CD4-positive, alpha-beta memory T cell (primary cell): ENCODE measurements at regions not wholly inside any gene's neighbourhood (a gene's known extent, or its start where the extent isn't known, plus 50 kb on each side); places are given as distances from the start of the nearest gene placed in this dataset.
"Not testable (repeated sequence)": the region's sequence is repeated elsewhere in the genome, so short reads cannot be mapped to it uniquely, and the experiment has no call there.

Source experiments
- CTCF ChIA-PET: fragments of 350-600 bp; sonication (Branson Sonifier 250); formaldehyde crosslinking; loops from one replicate; lab custom pipeline; 2021; ENCODE audit warnings: inconsistent platforms; ENCODE audit not compliant: partially characterized antibody; lab: Charles Lee
- POLR2A ChIA-PET: fragments of 350-600 bp; sonication (Branson Sonifier 250); formaldehyde crosslinking; loops from one replicate; lab custom pipeline; 2021; ENCODE audit not compliant: partially characterized antibody; lab: Charles Lee
- DNase-seq, 5 donors: peaks; one replicate each; pipeline versions ENCODE4 v3.0.0 to v3.0.0-alpha.2; 2020 to 2022; ENCODE audit warnings: mixed read lengths in 1 of 5
- H3K27ac ChIP-seq: one replicate; pipeline ENCODE4 v1.7.0; 2013; ENCODE audit warnings: low read depth, low read length
- H3K27me3 ChIP-seq: 2 replicates; pipeline ENCODE4 v1.7.0; 2013; ENCODE audit warnings: mild to moderate bottlenecking, low read length, moderate library complexity; ENCODE audit not compliant: insufficient read depth
- H3K36me3 ChIP-seq: 2 replicates; pipeline ENCODE4 v1.7.0; 2013; ENCODE audit warnings: mild to moderate bottlenecking, low read length, moderate library complexity; ENCODE audit not compliant: insufficient read depth
- H3K4me1 ChIP-seq: 2 replicates; pipeline ENCODE4 v1.7.0; 2013; ENCODE audit warnings: mild to moderate bottlenecking, low read length, moderate library complexity; ENCODE audit not compliant: insufficient read depth
- H3K4me3 ChIP-seq, 2 donors: one replicate each; pipeline ENCODE4 v1.7.0; 2013; ENCODE audit warnings: low read length in 2 of 2, mild to moderate bottlenecking in 1 of 2
- H3K9me3 ChIP-seq, 2 donors: one replicate each; pipeline ENCODE4 v1.7.0; 2013; ENCODE audit warnings: low read length in 2 of 2, control low read depth in 1 of 2; ENCODE audit not compliant: control insufficient read depth in 1 of 2
- H3K27ac Mint-ChIP-seq, 7 donors: one replicate each; pipeline ENCODE4 v1.8.0; 2020 to 2021; ENCODE audit warnings: mixed read lengths in 7 of 7, mild to moderate bottlenecking in 6 of 7, inconsistent platforms in 3 of 7, moderate library complexity in 3 of 7
- H3K27me3 Mint-ChIP-seq, 2 donors: one replicate each; pipeline ENCODE4 v1.8.0; 2020 to 2021; ENCODE audit warnings: mixed read lengths in 2 of 2
- H3K36me3 Mint-ChIP-seq, 2 donors: one replicate each; pipeline ENCODE4 v1.8.0; 2020 to 2021; ENCODE audit warnings: mixed read lengths in 2 of 2, inconsistent platforms in 1 of 2, mild to moderate bottlenecking in 1 of 2
- H3K4me1 Mint-ChIP-seq, 4 donors: one replicate each; pipeline ENCODE4 v1.8.0; 2020 to 2021; ENCODE audit warnings: mixed read lengths in 4 of 4, mild to moderate bottlenecking in 1 of 4
- H3K4me3 Mint-ChIP-seq, 8 donors: one replicate each; pipeline ENCODE4 v1.8.0; 2020 to 2021; ENCODE audit warnings: mixed read lengths in 8 of 8, mild to moderate bottlenecking in 7 of 8, moderate library complexity in 6 of 8, inconsistent platforms in 3 of 8
- H3K9me3 Mint-ChIP-seq, 8 donors: one replicate each; pipeline ENCODE4 v1.8.0; 2020 to 2021; ENCODE audit warnings: mixed read lengths in 8 of 8, mild to moderate bottlenecking in 5 of 8, inconsistent platforms in 3 of 8, moderate library complexity in 1 of 8
- intact Hi-C: fragments of 100-400 bp; cut with micrococcal nuclease; formaldehyde crosslinking; loops from one replicate; pipeline ENCODE4 v1.15.1; 2023

- Mint-ChIP-seq H3K4me3 (no peak overlapping the region), H3K4me1 (no peaks in the 10 kb centered on the region), H3K27ac (no peak overlapping the region), H3K27me3 (no peaks in the 10 kb centered on the region), H3K36me3 (no peaks in the 10 kb centered on the region), H3K9me3 (peaks cover 4 to 22% (median 14%) of the 10 kb centered on the region in 8 donors)
- H3K27me3 ChIP-seq, result no peaks in the 10 kb centered on the region
- DNase-seq, result no peak
- no peaks in the 10 kb centered on the region for H3K9me3 ChIP-seq
- intact Hi-C loops, result no loop called here
- ChIA-PET POLR2A (no interaction called here), CTCF (no interaction called here)
- H3K4me1 ChIP-seq, result no peaks in the 10 kb centered on the region
- no peak overlapping the region for H3K4me3 ChIP-seq
- no peak overlapping the region for H3K27ac ChIP-seq
- no peaks in the 10 kb centered on the region for H3K36me3 ChIP-seq
These were observed 233.6 kb downstream of the TRIML1 start for GRCh38 chr4:188372829-188373228.

GRCh38 chr4:188374871-188375270 lies 235.6 kb downstream of the TRIML1 start:
- Histone ChIP-seq H3K4me3 (no peak overlapping the region), H3K27ac (no peak overlapping the region), H3K4me1 (no peaks in the 10 kb centered on the region), H3K27me3 (no peaks in the 10 kb centered on the region), H3K36me3 (no peaks in the 10 kb centered on the region), H3K9me3 (no peaks in the 10 kb centered on the region)
- H3K9me3 Mint-ChIP-seq, result peaks cover 4 to 27% (median 19%) of the 10 kb centered on the region in 8 donors
- intact Hi-C loops, result no loop called here
- ChIA-PET CTCF (no interaction called here), POLR2A (no interaction called here)
- H3K27ac Mint-ChIP-seq, result no peak overlapping the region
- no peak overlapping the region for H3K4me3 Mint-ChIP-seq
- H3K36me3 Mint-ChIP-seq, result no peaks in the 10 kb centered on the region
- H3K4me1 Mint-ChIP-seq, result no peaks in the 10 kb centered on the region
- H3K27me3 Mint-ChIP-seq, result no peaks in the 10 kb centered on the region
- DNase-seq, result no peak

- ChIA-PET CTCF (no interaction called here), POLR2A (no interaction called here)
- Mint-ChIP-seq H3K27ac (no peak overlapping the region), H3K9me3 (peaks cover 6 to 31% (median 20%) of the 10 kb centered on the region in 8 donors), H3K4me1 (no peaks in the 10 kb centered on the region), H3K27me3 (no peaks in the 10 kb centered on the region), H3K4me3 (no peak overlapping the region), H3K36me3 (peaks cover 0 to 2% of the 10 kb centered on the region in 2 donors)
- H3K9me3 ChIP-seq, result no peaks in the 10 kb centered on the region
- DNase-seq, result no peak
- no peaks in the 10 kb centered on the region for H3K27me3 ChIP-seq
- H3K4me3 ChIP-seq, result no peak overlapping the region
- intact Hi-C loops, result no loop called here
- H3K4me1 ChIP-seq, result no peaks in the 10 kb centered on the region
- no peaks in the 10 kb centered on the region for H3K36me3 ChIP-seq
- H3K27ac ChIP-seq, result no peak overlapping the region
These were observed 238.6 kb downstream of the TRIML1 start for GRCh38 chr4:188377816-188378215.

- DNase-seq, result no peak
- no peak overlapping the region for H3K4me3 ChIP-seq
- no peak overlapping the region for H3K4me3 Mint-ChIP-seq
- H3K9me3 Mint-ChIP-seq, result peaks cover 7 to 29% (median 20%) of the 10 kb centered on the region in 8 donors
- no peaks in the 10 kb centered on the region for H3K4me1 Mint-ChIP-seq
- no peak overlapping the region for H3K27ac ChIP-seq
- no peaks in the 10 kb centered on the region for H3K9me3 ChIP-seq
- ChIA-PET CTCF (no interaction called here), POLR2A (no interaction called here)
- intact Hi-C loops, result no loop called here
- H3K27ac Mint-ChIP-seq, result no peak overlapping the region
- H3K27me3 Mint-ChIP-seq, result no peaks in the 10 kb centered on the region
- no peaks in the 10 kb centered on the region for H3K4me1 ChIP-seq
- no peaks in the 10 kb centered on the region for H3K27me3 ChIP-seq
- H3K36me3 Mint-ChIP-seq, result peaks cover 0 to 3% of the 10 kb centered on the region in 2 donors
- no peaks in the 10 kb centered on the region for H3K36me3 ChIP-seq
These were observed 243.9 kb downstream of the TRIML1 start for GRCh38 chr4:188383180-188383579.

- H3K4me3 ChIP-seq, result no peak overlapping the region
- H3K4me1 Mint-ChIP-seq, result no peaks in the 10 kb centered on the region
- H3K27me3 ChIP-seq, result no peaks in the 10 kb centered on the region
- no peak overlapping the region for H3K27ac ChIP-seq
- peaks cover 7 to 38% (median 25%) of the 10 kb centered on the region in 8 donors for H3K9me3 Mint-ChIP-seq
- H3K9me3 ChIP-seq, result no peaks in the 10 kb centered on the region
- H3K27me3 Mint-ChIP-seq, result no peaks in the 10 kb centered on the region
- H3K36me3 ChIP-seq, result no peaks in the 10 kb centered on the region
- no peak overlapping the region for H3K4me3 Mint-ChIP-seq
- CTCF ChIA-PET, result no interaction called here
- POLR2A ChIA-PET, result no interaction called here
- peaks cover 0 to 3% of the 10 kb centered on the region in 2 donors for H3K36me3 Mint-ChIP-seq
- H3K4me1 ChIP-seq, result no peaks in the 10 kb centered on the region
- no peak overlapping the region for H3K27ac Mint-ChIP-seq
- no peak for DNase-seq
- intact Hi-C loops, result no loop called here
These were observed 248.0 kb downstream of the TRIML1 start for GRCh38 chr4:188387179-188387791.

- H3K27ac ChIP-seq, intact Hi-C loops, H3K36me3 ChIP-seq, POLR2A ChIA-PET, H3K4me1 Mint-ChIP-seq, CTCF ChIA-PET, H3K9me3 ChIP-seq, H3K27ac Mint-ChIP-seq, H3K36me3 Mint-ChIP-seq, H3K27me3 Mint-ChIP-seq, DNase-seq, H3K4me3 ChIP-seq, H3K4me3 Mint-ChIP-seq, H3K4me1 ChIP-seq, H3K27me3 ChIP-seq: not testable (repeated sequence)
- H3K9me3 Mint-ChIP-seq, result peaks cover 0 to 28% (median 14%) of the 10 kb centered on the region in 8 donors
These were observed 252.1 kb downstream of the TRIML1 start for GRCh38 chr4:188391349-188391748.

GRCh38 chr4:188396037-188396436 lies 256.8 kb downstream of the TRIML1 start:
- no peaks in the 10 kb centered on the region for H3K36me3 ChIP-seq
- Mint-ChIP-seq H3K27ac (no peak overlapping the region), H3K4me3 (no peak overlapping the region), H3K27me3 (no peaks in the 10 kb centered on the region), H3K4me1 (no peaks in the 10 kb centered on the region), H3K9me3 (peaks cover 0 to 17% (median 4%) of the 10 kb centered on the region in 8 donors), H3K36me3 (no peaks in the 10 kb centered on the region)
- ChIA-PET CTCF (no interaction called here), POLR2A (no interaction called here)
- DNase-seq, result no peak
- no peaks in the 10 kb centered on the region for H3K9me3 ChIP-seq
- no peak overlapping the region for H3K27ac ChIP-seq
- H3K4me1 ChIP-seq, result no peaks in the 10 kb centered on the region
- intact Hi-C loops, result no loop called here
- H3K27me3 ChIP-seq, result no peaks in the 10 kb centered on the region
- H3K4me3 ChIP-seq, result no peak overlapping the region

GRCh38 chr4:188399834-188400233 lies 260.6 kb downstream of the TRIML1 start:
- Histone ChIP-seq H3K27ac (no peak overlapping the region), H3K4me1 (no peaks in the 10 kb centered on the region), H3K4me3 (no peak overlapping the region), H3K9me3 (no peaks in the 10 kb centered on the region), H3K27me3 (no peaks in the 10 kb centered on the region), H3K36me3 (no peaks in the 10 kb centered on the region)
- ChIA-PET CTCF (no interaction called here), POLR2A (no interaction called here)
- Mint-ChIP-seq H3K27me3 (no peaks in the 10 kb centered on the region), H3K27ac (no peak overlapping the region), H3K36me3 (no peaks in the 10 kb centered on the region), H3K9me3 (peaks cover 2 to 20% (median 5%) of the 10 kb centered on the region in 8 donors), H3K4me1 (no peaks in the 10 kb centered on the region), H3K4me3 (no peak overlapping the region)
- DNase-seq, result no peak
- intact Hi-C loops, result no loop called here
